ENCODE measurements at regions not wholly inside any gene's neighbourhood (a gene's known extent, or its start where the extent isn't known, plus 50 kb on each side); places are given as distances from the start of the nearest gene placed in this dataset.
"Not testable (repeated sequence)": the region's sequence is repeated elsewhere in the genome, so short reads cannot be mapped to it uniquely, and the experiment has no call there.

- not testable (repeated sequence) for DNase-seq
These were observed 70.4 kb upstream of the COBL start for GRCh38 chr7:51386806-51387568.

- not testable (repeated sequence) for DNase-seq
These were observed 69.6 kb upstream of the COBL start for GRCh38 chr7:51386184-51386583.

- not testable (repeated sequence) for DNase-seq
These were observed 65.6 kb upstream of the COBL start for GRCh38 chr7:51382243-51382642.

GRCh38 chr7:51376420-51377092 lies 59.9 kb upstream of the COBL start:
- no peak for DNase-seq

- DNase-seq = no peak
These were observed 58.3 kb upstream of the COBL start for GRCh38 chr7:51374936-51375335.

- not testable (repeated sequence) for DNase-seq
These were observed 57.0 kb upstream of the COBL start for GRCh38 chr7:51373607-51374006.

GRCh38 chr7:51369746-51370145 lies 53.1 kb upstream of the COBL start:
- DNase-seq = no peak

- DNase-seq = not testable (repeated sequence)
These were observed 52.6 kb upstream of the COBL start for GRCh38 chr7:51369228-51369627.

- DNase-seq = no peak
These were observed 51.7 kb upstream of the COBL start for GRCh38 chr7:51368334-51368733.

- no peak for DNase-seq
These were observed 51.0 kb upstream of the COBL start for GRCh38 chr7:51367614-51367968.

GRCh38 chr7:51366930-51367613 lies 50.5 kb upstream of the COBL start:
- no peak for DNase-seq

All from activated CD8-positive, alpha-beta memory T cell treated with anti-CD3 and anti-CD28 coated beads for 24 hours (primary cell).